Large intestine (tissue), 3 donors: ENCODE measurements at regions not wholly inside any gene's neighbourhood (a gene's known extent, or its start where the extent isn't known, plus 50 kb on each side); places are given as distances from the start of the nearest gene placed in this dataset.
"Not testable (repeated sequence)": the region's sequence is repeated elsewhere in the genome, so short reads cannot be mapped to it uniquely, and the experiment has no call there.

ENCODE experiments used
- DNase-seq, 2 donors: peaks; one replicate each; pipeline versions ENCODE4 v3.0.0 to v3.0.0-alpha.2; 2013
- H3K27ac ChIP-seq: one replicate; pipeline ENCODE4 v1.5.1; 2013; ENCODE audit warnings: low read length
- H3K27me3 ChIP-seq: 2 replicates; pipeline ENCODE4 v1.6.1; 2013; ENCODE audit warnings: low read length; ENCODE audit not compliant: control insufficient read depth, insufficient read depth
- H3K36me3 ChIP-seq: 2 replicates; pipeline ENCODE4 v1.6.1; 2013; ENCODE audit warnings: low read length; ENCODE audit not compliant: control insufficient read depth, insufficient read depth
- H3K4me1 ChIP-seq: one replicate; pipeline ENCODE4 v1.6.1; 2013; ENCODE audit warnings: low read length; ENCODE audit not compliant: control insufficient read depth, insufficient read depth
- H3K4me3 ChIP-seq: one replicate; pipeline ENCODE4 v1.5.1; 2013; ENCODE audit warnings: low read length
- H3K9me3 ChIP-seq: one replicate; pipeline ENCODE4 v1.6.1; 2013; ENCODE audit warnings: mild to moderate bottlenecking, low read depth, low read length, moderate library complexity; ENCODE audit not compliant: control insufficient read depth
- WGBS: methylation state at CpG from one replicate; pipeline ENCODE4 v1.1.5; 2013; ENCODE audit warnings: low lambda C conversion rate; ENCODE audit not compliant: insufficient coverage; 5-methylcytosine and 5-hydroxymethylcytosine counted together

GRCh38 chr5:86731319-86732117 lies 113.8 kb downstream of the COX7C start:
- no CpG with 5 or more reads among the region's 20 CpGs for WGBS
- not testable (repeated sequence) for H3K4me3 ChIP-seq

GRCh38 chr5:86735370-86735769 lies 117.6 kb downstream of the COX7C start:
- no peaks in the 10 kb centered on the region for H3K36me3 ChIP-seq
- H3K27me3 ChIP-seq = no peaks in the 10 kb centered on the region
- no peak for DNase-seq
- WGBS = no CpG with 5 or more reads among the region's 2 CpGs
- H3K27ac ChIP-seq = no peak overlapping the region
- peaks cover 9% of the 10 kb centered on the region for H3K9me3 ChIP-seq
- H3K4me1 ChIP-seq = no peaks in the 10 kb centered on the region
- no peak overlapping the region for H3K4me3 ChIP-seq

More at GRCh38 chr5:86731319-86732117, 113.8 kb downstream of the COX7C start:
- not testable (repeated sequence) for H3K27ac ChIP-seq, H3K4me1 ChIP-seq, H3K36me3 ChIP-seq, DNase-seq, H3K9me3 ChIP-seq, H3K27me3 ChIP-seq

- Histone ChIP-seq H3K9me3 (peaks cover 6% of the 10 kb centered on the region), H3K4me1 (no peaks in the 10 kb centered on the region), H3K36me3 (no peaks in the 10 kb centered on the region), H3K27me3 (no peaks in the 10 kb centered on the region), H3K27ac (no peak overlapping the region), H3K4me3 (no peak overlapping the region)
- 100% methylated on average over 1 of the region's 1 CpG for WGBS
- no peak for DNase-seq
Observed at GRCh38 chr5:86737579-86737978, 119.8 kb downstream of the COX7C start.

- H3K9me3 ChIP-seq = no peaks in the 10 kb centered on the region
- no CpG with 5 or more reads among the region's 3 CpGs for WGBS
- H3K4me3 ChIP-seq = no peak overlapping the region
- no peak overlapping the region for H3K27ac ChIP-seq
- no peaks in the 10 kb centered on the region for H3K27me3 ChIP-seq
- no peak for DNase-seq
- no peaks in the 10 kb centered on the region for H3K4me1 ChIP-seq
- no peaks in the 10 kb centered on the region for H3K36me3 ChIP-seq
Observed at GRCh38 chr5:86748538-86749105, 130.9 kb downstream of the COX7C start.

- H3K27me3 ChIP-seq = no peaks in the 10 kb centered on the region
- H3K9me3 ChIP-seq = no peaks in the 10 kb centered on the region
- no peak for DNase-seq
- H3K27ac ChIP-seq = no peak overlapping the region
- H3K4me1 ChIP-seq = no peaks in the 10 kb centered on the region
- H3K4me3 ChIP-seq = no peak overlapping the region
- H3K36me3 ChIP-seq = no peaks in the 10 kb centered on the region
Observed at GRCh38 chr5:86749841-86750240, 132.1 kb downstream of the COX7C start.

- no peak for DNase-seq
- H3K36me3 ChIP-seq = no peaks in the 10 kb centered on the region
- H3K4me3 ChIP-seq = no peak overlapping the region
- no peak overlapping the region for H3K27ac ChIP-seq
- no peaks in the 10 kb centered on the region for H3K27me3 ChIP-seq
- H3K9me3 ChIP-seq = no peaks in the 10 kb centered on the region
- H3K4me1 ChIP-seq = no peaks in the 10 kb centered on the region
- WGBS = no CpG with 5 or more reads among the region's 1 CpG
Observed at GRCh38 chr5:86756839-86757238, 139.1 kb downstream of the COX7C start.

- Histone ChIP-seq H3K4me3 (no peak overlapping the region), H3K27ac (no peak overlapping the region), H3K9me3 (no peaks in the 10 kb centered on the region), H3K36me3 (no peaks in the 10 kb centered on the region), H3K27me3 (no peaks in the 10 kb centered on the region), H3K4me1 (no peaks in the 10 kb centered on the region)
- 90% methylated on average over 4 of the region's 5 CpGs for WGBS
- DNase-seq = no peak
Observed at GRCh38 chr5:86757824-86758223, 140.1 kb downstream of the COX7C start.

- no peaks in the 10 kb centered on the region for H3K4me1 ChIP-seq
- no peaks in the 10 kb centered on the region for H3K9me3 ChIP-seq
- H3K27ac ChIP-seq = no peak overlapping the region
- DNase-seq = no peak
- no peak overlapping the region for H3K4me3 ChIP-seq
- 71% methylated on average over 1 of the region's 2 CpGs for WGBS
- H3K27me3 ChIP-seq = no peaks in the 10 kb centered on the region
- no peaks in the 10 kb centered on the region for H3K36me3 ChIP-seq
Observed at GRCh38 chr5:86760661-86761060, 142.9 kb downstream of the COX7C start.

- Histone ChIP-seq H3K36me3 (no peaks in the 10 kb centered on the region), H3K9me3 (no peaks in the 10 kb centered on the region), H3K4me3 (no peak overlapping the region), H3K4me1 (no peaks in the 10 kb centered on the region), H3K27me3 (no peaks in the 10 kb centered on the region), H3K27ac (no peak overlapping the region)
- DNase-seq = no peak
- WGBS = 60% methylated on average over 1 of the region's 1 CpG
Observed at GRCh38 chr5:86763929-86764328, 146.2 kb downstream of the COX7C start.

- H3K27me3 ChIP-seq = no peaks in the 10 kb centered on the region
- H3K36me3 ChIP-seq = no peaks in the 10 kb centered on the region
- no peak overlapping the region for H3K27ac ChIP-seq
- H3K4me1 ChIP-seq = no peaks in the 10 kb centered on the region
- H3K9me3 ChIP-seq = peaks cover 3% of the 10 kb centered on the region
- no peak for DNase-seq
- WGBS = 67% methylated on average over 1 of the region's 3 CpGs
- H3K4me3 ChIP-seq = no peak overlapping the region
Observed at GRCh38 chr5:86765778-86766502, 148.2 kb downstream of the COX7C start.
